HCT116 (cell line): ENCODE measurements at regions not wholly inside any gene's neighbourhood (a gene's known extent, or its start where the extent isn't known, plus 50 kb on each side); places are given as distances from the start of the nearest gene placed in this dataset.
A peak's percentile ranks its signal among the peaks of the same experiment; 100 is the strongest.

Experiments used
- ATAC-seq: fragments of 200-7000 bp; cut with Tn5 transposase; 2 replicates; pipeline ENCODE4 v1.9.1; 2020; ENCODE audit warnings: mild to moderate bottlenecking, moderate library complexity
- BruUV-seq: library from RNA; stranded (reverse); fragments of 400-500 nt; replicated peaks from 2 replicates; lab custom pipeline; 2021; lab: Mats Ljungman, UMichigan
- CTCF ChIA-PET: fragments of 300-600 bp; sonication (Branson Sonifier 250); formaldehyde crosslinking; loops from one replicate; lab custom pipeline; 2021; ENCODE audit warnings: antibody characterized with exemption; lab: Charles Lee
- POLR2A ChIA-PET: fragments of 300-600, 350-600 bp; sonication (Branson Sonifier 250); formaldehyde crosslinking; loops from one replicate; lab custom pipeline; 2021; ENCODE audit warnings: antibody characterized with exemption; lab: Charles Lee
- RAD21 ChIA-PET, 2 experiments: fragments of 300-600 bp; sonication (Branson Sonifier 250); formaldehyde crosslinking; loops; one replicate each; lab custom pipeline; 2023; ENCODE audit warnings: low total read pairs in 2 of 2; ENCODE audit not compliant: uncharacterized antibody in 2 of 2, unreplicated experiment in 2 of 2, low non-redundant PET in 1 of 2; lab: Charles Lee
- DNase-seq: peaks from one replicate; pipeline ENCODE4 v3.0.0-alpha.2; 2010; ENCODE audit warnings: low read depth, low spot score
- H2AFZ ChIP-seq: fragments of 200-600 bp; shearing (Covaris generic), sonication (generic); 2 replicates; pipeline ENCODE4 v1.6.1; 2017; ENCODE audit warnings: low read depth, mixed run types, mixed read lengths, antibody characterized with exemption, low read length; ENCODE audit not compliant: poor library complexity, severe bottlenecking
- H3K27ac ChIP-seq: 2 replicates; pipeline ENCODE4 v1.5.1; 2012; ENCODE audit warnings: low read depth, low read length
- H3K27me3 ChIP-seq: fragments of 200-600 bp; sonication (generic); 2 replicates; pipeline ENCODE4 v1.6.1; 2016; ENCODE audit warnings: mixed run types, low read length, mixed read lengths; ENCODE audit not compliant: insufficient read depth
- H3K36me3 ChIP-seq, 2 experiments: fragments of 200-500 bp in 1 of 2; fragments of 200-600 bp in 1 of 2; sonication (Bioruptor generic) in 1 of 2; sonication (generic) in 1 of 2; 2 replicates each; pipeline versions ENCODE4 v1.5.1 to v1.6.1; 2014 to 2016; ENCODE audit warnings: low read length in 2 of 2, inconsistent platforms in 1 of 2, mixed read lengths in 1 of 2, mixed run types in 1 of 2; ENCODE audit not compliant: insufficient read depth in 2 of 2, control insufficient read depth in 1 of 2
- H3K4me1 ChIP-seq, 2 experiments: fragments of 200-600 bp in 1 of 2; sonication (generic) in 1 of 2; 2 replicates each; pipeline versions ENCODE4 v1.5.1 to v1.6.1; 2012 to 2017; ENCODE audit warnings: low read length in 2 of 2, inconsistent platforms in 1 of 2, mild to moderate bottlenecking in 1 of 2, mixed read lengths in 1 of 2, mixed run types in 1 of 2, moderate library complexity in 1 of 2; ENCODE audit not compliant: insufficient read depth in 2 of 2, control insufficient read depth in 1 of 2
- H3K4me2 ChIP-seq: fragments of 200-600 bp; sonication (generic); 2 replicates; pipeline ENCODE4 v1.6.1; 2017; ENCODE audit warnings: mixed run types, low read length, mixed read lengths
- H3K4me3 ChIP-seq, 2 experiments: fragments of 200-600 bp in 1 of 2; sonication (generic) in 1 of 2; replicated peaks in 1 of 2; 2 replicates each; pipeline ENCODE4 v1.5.1; 2011 to 2016; ENCODE audit warnings: low read length in 2 of 2, control low read depth in 1 of 2, low read depth in 1 of 2, mild to moderate bottlenecking in 1 of 2, mixed read lengths in 1 of 2, mixed run types in 1 of 2
- H3K79me2 ChIP-seq: fragments of 200-600 bp; sonication (generic); 2 replicates; pipeline ENCODE4 v1.6.1; 2017; ENCODE audit warnings: mild to moderate bottlenecking, mixed run types, low read length, moderate library complexity, mixed read lengths; ENCODE audit not compliant: insufficient read depth
- H3K9ac ChIP-seq: fragments of 200-600 bp; sonication (generic); 2 replicates; pipeline ENCODE4 v1.6.1; 2016; ENCODE audit warnings: low read length, mixed read lengths
- H3K9me2 ChIP-seq: fragments of 200-600 bp; sonication (generic), shearing (Covaris generic); 2 replicates; pipeline ENCODE4 v1.6.1; 2017; ENCODE audit warnings: mixed run types, mild to moderate bottlenecking, moderate library complexity; ENCODE audit not compliant: insufficient read depth
- H3K9me3 ChIP-seq, 2 experiments: fragments of 200-500 bp in 1 of 2; fragments of 200-600 bp in 1 of 2; sonication (Bioruptor generic) in 1 of 2; sonication (generic) in 1 of 2; 2 replicates each; pipeline ENCODE4 v1.6.1; 2014 to 2017; ENCODE audit warnings: low read length in 2 of 2, mixed read lengths in 2 of 2, inconsistent platforms in 1 of 2, low read depth in 1 of 2, mild to moderate bottlenecking in 1 of 2, mixed run types in 1 of 2, moderate library complexity in 1 of 2; ENCODE audit not compliant: control insufficient read depth in 1 of 2, insufficient read depth in 1 of 2
- H4K20me1 ChIP-seq: fragments of 200-600 bp; sonication (generic), shearing (Covaris generic); 2 replicates; pipeline ENCODE4 v1.6.1; 2017; ENCODE audit warnings: mixed run types, mild to moderate bottlenecking, moderate library complexity; ENCODE audit not compliant: insufficient read depth
- CBX3 ChIP-seq: IDR thresholded peaks from 2 replicates; pipeline ENCODE4 v1.6.1; 2012; ENCODE audit warnings: low read depth
- EZH2phosphoT487 ChIP-seq: fragments of 200-600 bp; IDR thresholded peaks from 2 replicates; pipeline ENCODE4 v1.6.1; 2018; ENCODE audit warnings: antibody characterized with exemption, borderline replicate concordance
- FOSL1 ChIP-seq: IDR thresholded peaks from 2 replicates; pipeline ENCODE4 v1.6.1; 2012; ENCODE audit warnings: low read depth
- JUND ChIP-seq: IDR thresholded peaks from 2 replicates; pipeline ENCODE4 v1.6.1; 2012
- POLR2AphosphoS5 ChIP-seq: IDR thresholded peaks from 2 replicates; pipeline ENCODE4 v1.6.1; 2011; ENCODE audit warnings: mild to moderate bottlenecking, low read depth, low read length, moderate library complexity
- SP1 ChIP-seq: IDR thresholded peaks from 2 replicates; pipeline ENCODE4 v1.6.1; 2012; ENCODE audit warnings: low read depth
- ZFX ChIP-seq: fragments of 450-650 bp; IDR thresholded peaks from 2 replicates; pipeline ENCODE4 v1.6.1; 2017
- intact Hi-C: fragments of 100-400 bp; cut with micrococcal nuclease; formaldehyde crosslinking; loops from 2 replicates; pipeline ENCODE4 v1.10.0; 2022
- TF ChIP-seq, protein P1 (sequence below): IDR thresholded peaks from 2 replicates; pipeline ENCODE4 v1.6.1; 2012
- TF ChIP-seq, protein P2 (sequence below): IDR thresholded peaks from 2 replicates; pipeline ENCODE4 v1.6.1; 2011; ENCODE audit warnings: mild to moderate bottlenecking, low read length, moderate library complexity; ENCODE audit not compliant: insufficient replicate concordance; ENCODE audit errors: extremely low read depth

DNA sequence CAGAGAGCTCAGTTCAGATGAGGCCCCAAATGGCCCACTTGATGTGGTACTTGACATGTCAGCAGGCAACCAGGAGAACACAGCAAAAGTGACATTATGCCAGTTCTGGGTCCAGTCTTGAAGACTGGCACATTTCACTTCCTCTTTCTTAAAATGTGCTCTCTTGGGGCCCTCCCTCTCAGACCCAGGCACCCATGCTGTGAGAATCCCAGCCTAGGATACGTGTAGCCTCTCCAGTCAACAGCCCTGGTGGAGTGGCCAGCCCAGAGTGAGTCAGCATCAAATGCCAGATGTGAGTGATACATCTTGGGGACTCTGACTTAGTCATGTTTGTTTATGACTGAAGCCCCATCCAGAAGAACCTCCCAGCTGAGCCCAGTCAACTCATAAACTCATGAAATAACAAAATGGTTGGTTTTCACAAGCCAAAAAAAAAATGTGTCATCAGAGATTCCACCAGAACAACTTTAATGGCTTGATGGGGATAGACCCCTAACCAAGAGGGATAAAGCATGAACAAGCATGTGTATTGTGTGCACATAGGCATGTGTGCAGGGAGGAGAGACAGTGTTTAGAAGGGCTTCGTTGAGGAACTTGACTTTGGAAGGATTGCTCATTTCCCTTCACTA is 82.5 kb upstream of the TNRC6C start:
- intact Hi-C loops, result no loop called here
- Histone ChIP-seq H3K9ac (no peak overlapping the region), H3K4me3 (peak overlapping the region in 1 of 2 experiments; percentile 3; a peak in 2 of 4 replicates), H2AFZ (peak overlapping the region; percentile 11), H3K27ac (no peak overlapping the region), H3K4me1 (peaks cover 4 to 18% of the 10 kb centered on the region in 2 experiments; a peak in 3 of 4 replicates), H3K79me2 (no peaks in the 10 kb centered on the region), H3K36me3 (no peaks in the 10 kb centered on the region), H3K4me2 (peak overlapping the region; percentile 52), H3K9me2 (no peaks in the 10 kb centered on the region), H3K9me3 (no peaks in the 10 kb centered on the region), H4K20me1 (no peaks in the 10 kb centered on the region), H3K27me3 (no peaks in the 10 kb centered on the region)
- no TSS peak for BruUV-seq
- TF ChIP-seq JUND, result peak; percentile 87
- peak; percentile 90 for TF ChIP-seq FOSL1
- peak; percentile 59; the same call in 1 of the 2 replicates for TF ChIP-seq POLR2AphosphoS5
- TF ChIP-seq SP1, result peak; percentile 76; the same call in 1 of the 2 replicates
- TF ChIP-seq EZH2phosphoT487, result no peak
- no peak for TF ChIP-seq ZFX
- TF ChIP-seq, protein P1, sequence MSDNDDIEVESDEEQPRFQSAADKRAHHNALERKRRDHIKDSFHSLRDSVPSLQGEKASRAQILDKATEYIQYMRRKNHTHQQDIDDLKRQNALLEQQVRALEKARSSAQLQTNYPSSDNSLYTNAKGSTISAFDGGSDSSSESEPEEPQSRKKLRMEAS, result peak; percentile 78; the same call in 1 of the 2 replicates
- TF ChIP-seq, protein P2, sequence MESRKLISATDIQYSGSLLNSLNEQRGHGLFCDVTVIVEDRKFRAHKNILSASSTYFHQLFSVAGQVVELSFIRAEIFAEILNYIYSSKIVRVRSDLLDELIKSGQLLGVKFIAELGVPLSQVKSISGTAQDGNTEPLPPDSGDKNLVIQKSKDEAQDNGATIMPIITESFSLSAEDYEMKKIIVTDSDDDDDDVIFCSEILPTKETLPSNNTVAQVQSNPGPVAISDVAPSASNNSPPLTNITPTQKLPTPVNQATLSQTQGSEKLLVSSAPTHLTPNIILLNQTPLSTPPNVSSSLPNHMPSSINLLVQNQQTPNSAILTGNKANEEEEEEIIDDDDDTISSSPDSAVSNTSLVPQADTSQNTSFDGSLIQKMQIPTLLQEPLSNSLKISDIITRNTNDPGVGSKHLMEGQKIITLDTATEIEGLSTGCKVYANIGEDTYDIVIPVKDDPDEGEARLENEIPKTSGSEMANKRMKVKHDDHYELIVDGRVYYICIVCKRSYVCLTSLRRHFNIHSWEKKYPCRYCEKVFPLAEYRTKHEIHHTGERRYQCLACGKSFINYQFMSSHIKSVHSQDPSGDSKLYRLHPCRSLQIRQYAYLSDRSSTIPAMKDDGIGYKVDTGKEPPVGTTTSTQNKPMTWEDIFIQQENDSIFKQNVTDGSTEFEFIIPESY, result no peak
- TF ChIP-seq CBX3, result peak; percentile 86; the same call in 1 of the 2 replicates
- DNase-seq, result peak; percentile 75
- ChIA-PET RAD21 (no interaction called here), CTCF (interaction anchor here (1.4 kb wide), 1 partner anchor 17 kb away, joined by 4 read pairs; no protein-coding TSS in a partner anchor), POLR2A (no interaction called here)
- ATAC-seq, result peak; percentile 97
